IMR-90 (cell line): ENCODE measurements at regions not wholly inside any gene's neighbourhood (a gene's known extent, or its start where the extent isn't known, plus 50 kb on each side); places are given as distances from the start of the nearest gene placed in this dataset.

Experiments used
- MAFK ChIP-seq: IDR thresholded peaks from 2 replicates; pipeline ENCODE4 v1.6.1; 2012; ENCODE audit warnings: low read depth, low read length, improper control_type of control experiment
- MAZ ChIP-seq: IDR thresholded peaks from 2 replicates; pipeline ENCODE4 v1.6.1; 2012; ENCODE audit warnings: low read depth, mild to moderate bottlenecking, low read length, improper control_type of control experiment, moderate library complexity, borderline replicate concordance
- MXI1 ChIP-seq: IDR thresholded peaks from 2 replicates; pipeline ENCODE4 v1.6.1; 2012; ENCODE audit warnings: low read depth, mild to moderate bottlenecking, low read length, moderate library complexity, borderline replicate concordance
- NFE2L2 ChIP-seq: fragments of 150-350 bp; IDR thresholded peaks from 2 replicates; pipeline ENCODE4 v1.6.1; 2016; ENCODE audit warnings: low read depth, mild to moderate bottlenecking, low read length
- POLR2A ChIP-seq: IDR thresholded peaks from 2 replicates; pipeline ENCODE4 v1.6.1; 2012; ENCODE audit warnings: mild to moderate bottlenecking, low read depth, low read length
- RAD21 ChIP-seq: IDR thresholded peaks from 2 replicates; pipeline ENCODE4 v1.6.1; 2012; ENCODE audit warnings: low read length, improper control_type of control experiment
- RCOR1 ChIP-seq: IDR thresholded peaks from 2 replicates; pipeline ENCODE4 v1.6.1; 2012; ENCODE audit warnings: mild to moderate bottlenecking, low read length, improper control_type of control experiment; ENCODE audit not compliant: insufficient replicate concordance
- RFX5 ChIP-seq: IDR thresholded peaks from 2 replicates; pipeline ENCODE4 v1.8.0; 2012; ENCODE audit warnings: low read depth, mild to moderate bottlenecking, low read length, moderate library complexity
- USF2 ChIP-seq: fragments of 150-350 bp; IDR thresholded peaks from 2 replicates; pipeline ENCODE4 v1.6.1; 2017; ENCODE audit warnings: mild to moderate bottlenecking, antibody characterized with exemption, low read length, low read depth
- TF ChIP-seq, protein P1 (sequence below): conservative IDR thresholded peaks from 2 replicates; pipeline ENCODE4 v1.5.1; 2012; ENCODE audit warnings: mild to moderate bottlenecking, low read depth, low read length, improper control_type of control experiment
- TF ChIP-seq, protein P2 (sequence below): fragments of 150-350 bp; IDR thresholded peaks from 2 replicates; pipeline ENCODE4 v1.6.1; 2016; ENCODE audit warnings: low read depth, mild to moderate bottlenecking, low read length, moderate library complexity, borderline replicate concordance

DNA sequence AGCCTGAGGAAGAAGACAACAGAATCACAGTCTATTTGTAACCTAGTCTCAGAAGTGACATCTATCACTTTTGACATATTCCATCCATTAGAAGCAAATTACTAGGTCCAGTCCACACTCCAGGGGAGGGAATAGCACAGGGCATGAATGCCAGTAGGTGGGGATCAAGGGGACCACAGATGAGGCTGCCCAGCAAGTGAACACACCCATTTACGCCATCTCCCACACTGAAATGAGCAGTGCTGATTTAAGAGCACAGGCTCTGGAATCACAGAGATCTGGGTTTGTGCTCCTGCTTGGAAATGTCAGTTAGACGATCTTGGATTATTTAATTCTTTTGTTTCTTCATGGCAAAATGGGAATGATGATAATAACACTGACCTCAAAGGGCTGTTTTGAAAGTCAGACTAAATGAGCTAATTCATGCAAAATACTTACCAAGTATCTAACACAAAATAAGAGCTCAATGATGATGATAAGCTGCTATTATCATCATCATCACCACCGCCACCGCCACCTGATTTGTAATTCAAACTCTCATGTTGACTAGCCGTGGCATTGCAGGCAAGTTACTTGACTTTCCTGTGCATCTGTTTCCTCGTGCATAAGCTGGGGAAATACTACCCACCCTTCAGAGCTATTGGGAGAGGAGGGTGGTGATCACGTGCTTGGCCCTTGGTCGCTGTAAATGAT is 138.9 kb upstream of the KLF14 start:
- TF ChIP-seq, protein P1, sequence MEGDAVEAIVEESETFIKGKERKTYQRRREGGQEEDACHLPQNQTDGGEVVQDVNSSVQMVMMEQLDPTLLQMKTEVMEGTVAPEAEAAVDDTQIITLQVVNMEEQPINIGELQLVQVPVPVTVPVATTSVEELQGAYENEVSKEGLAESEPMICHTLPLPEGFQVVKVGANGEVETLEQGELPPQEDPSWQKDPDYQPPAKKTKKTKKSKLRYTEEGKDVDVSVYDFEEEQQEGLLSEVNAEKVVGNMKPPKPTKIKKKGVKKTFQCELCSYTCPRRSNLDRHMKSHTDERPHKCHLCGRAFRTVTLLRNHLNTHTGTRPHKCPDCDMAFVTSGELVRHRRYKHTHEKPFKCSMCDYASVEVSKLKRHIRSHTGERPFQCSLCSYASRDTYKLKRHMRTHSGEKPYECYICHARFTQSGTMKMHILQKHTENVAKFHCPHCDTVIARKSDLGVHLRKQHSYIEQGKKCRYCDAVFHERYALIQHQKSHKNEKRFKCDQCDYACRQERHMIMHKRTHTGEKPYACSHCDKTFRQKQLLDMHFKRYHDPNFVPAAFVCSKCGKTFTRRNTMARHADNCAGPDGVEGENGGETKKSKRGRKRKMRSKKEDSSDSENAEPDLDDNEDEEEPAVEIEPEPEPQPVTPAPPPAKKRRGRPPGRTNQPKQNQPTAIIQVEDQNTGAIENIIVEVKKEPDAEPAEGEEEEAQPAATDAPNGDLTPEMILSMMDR = no peak
- no peak for TF ChIP-seq RAD21
- TF ChIP-seq USF2 = no peak
- TF ChIP-seq POLR2A = peak; percentile 58
- no peak for TF ChIP-seq RFX5
- TF ChIP-seq, protein P2, sequence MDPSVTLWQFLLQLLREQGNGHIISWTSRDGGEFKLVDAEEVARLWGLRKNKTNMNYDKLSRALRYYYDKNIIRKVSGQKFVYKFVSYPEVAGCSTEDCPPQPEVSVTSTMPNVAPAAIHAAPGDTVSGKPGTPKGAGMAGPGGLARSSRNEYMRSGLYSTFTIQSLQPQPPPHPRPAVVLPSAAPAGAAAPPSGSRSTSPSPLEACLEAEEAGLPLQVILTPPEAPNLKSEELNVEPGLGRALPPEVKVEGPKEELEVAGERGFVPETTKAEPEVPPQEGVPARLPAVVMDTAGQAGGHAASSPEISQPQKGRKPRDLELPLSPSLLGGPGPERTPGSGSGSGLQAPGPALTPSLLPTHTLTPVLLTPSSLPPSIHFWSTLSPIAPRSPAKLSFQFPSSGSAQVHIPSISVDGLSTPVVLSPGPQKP = no peak
- TF ChIP-seq MAZ = no peak
- TF ChIP-seq NFE2L2 = no peak
- TF ChIP-seq MXI1 = no peak
- no peak for TF ChIP-seq MAFK
- no peak for TF ChIP-seq RCOR1
